Stimulated activated CD8-positive, alpha-beta memory T cell treated with anti-CD3 and anti-CD28 coated beads, Interleukin-15, amount 100 ng/mL, for 1 hour (primary cell): ENCODE measurements at regions not wholly inside any gene's neighbourhood (a gene's known extent, or its start where the extent isn't known, plus 50 kb on each side); places are given as distances from the start of the nearest gene placed in this dataset.
"Not testable (repeated sequence)": the region's sequence is repeated elsewhere in the genome, so short reads cannot be mapped to it uniquely, and the experiment has no call there.

ENCODE experiments used
- DNase-seq: peaks from one replicate; pipeline ENCODE4 v3.0.0-alpha.2; 2020; ENCODE audit warnings: low read depth

GRCh38 chrX:1012678-1013300 lies 199.7 kb downstream of the CRLF2 start:
- no peak for DNase-seq

GRCh38 chrX:1011691-1012283 lies 200.7 kb downstream of the CRLF2 start:
- DNase-seq: no peak

DNA sequence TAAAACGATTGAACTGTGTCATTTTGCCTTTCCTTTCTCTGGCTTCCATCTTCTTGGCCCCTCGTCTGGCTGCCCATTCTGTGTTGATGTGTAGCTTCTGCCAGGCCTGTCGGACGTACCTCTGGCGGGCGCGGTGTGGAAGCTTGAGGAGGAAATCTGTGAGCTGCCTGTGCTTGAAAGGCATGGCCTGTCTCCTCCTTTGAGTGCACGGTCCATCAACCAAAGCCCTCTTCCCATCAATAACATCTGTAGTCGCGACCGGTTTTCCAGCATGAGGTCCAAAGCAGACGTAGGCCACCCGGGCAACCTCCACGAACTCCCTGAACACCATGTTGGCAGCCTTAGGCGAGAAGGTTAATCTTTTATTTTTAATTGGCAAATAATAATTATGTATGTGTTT lies 202.7 kb downstream of the CRLF2 start:
- DNase-seq: no peak

- no peak for DNase-seq
These were observed 206.2 kb downstream of the CRLF2 start for GRCh38 chrX:1006156-1006730.

DNA sequence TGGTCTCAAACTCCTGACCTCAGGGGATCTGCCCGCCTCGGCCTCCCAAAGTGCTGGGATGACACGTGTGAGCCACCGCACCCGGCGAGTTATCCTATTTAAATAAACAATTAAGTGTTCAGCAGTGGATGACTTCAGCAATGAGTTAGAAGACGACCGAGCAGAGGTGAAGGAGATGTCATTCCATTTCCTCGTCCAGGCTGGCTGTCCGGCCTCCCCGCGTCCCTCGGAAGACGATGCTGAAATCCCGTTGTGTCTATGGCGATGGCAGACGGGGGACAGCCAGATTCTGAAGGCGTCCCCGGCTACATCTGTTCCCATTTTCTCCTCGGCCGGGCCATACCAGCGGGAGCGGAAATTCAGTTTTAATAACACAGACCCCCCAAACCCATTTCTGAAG lies 209.8 kb downstream of the CRLF2 start:
- DNase-seq: no peak

GRCh38 chrX:997631-998137 lies 214.8 kb downstream of the CRLF2 start:
- no peak for DNase-seq

DNA sequence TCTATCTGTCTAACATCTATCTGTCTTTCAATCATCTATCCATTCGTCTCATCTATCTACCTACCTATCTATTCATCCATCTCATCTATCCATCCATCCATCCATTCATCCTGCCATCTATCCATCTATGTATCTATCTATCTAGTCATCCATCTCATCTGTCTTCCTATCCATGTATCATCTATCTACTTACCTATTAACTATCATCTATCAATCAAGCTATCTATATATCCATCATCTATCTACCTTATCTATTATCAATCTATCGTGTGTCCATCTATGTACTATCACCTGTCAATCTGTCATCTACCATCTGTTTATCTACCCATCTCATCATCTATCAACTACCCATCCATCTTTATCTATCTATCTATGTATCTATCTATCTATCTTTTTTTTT lies 217.7 kb downstream of the CRLF2 start:
- no peak for DNase-seq

- no peak for DNase-seq
These were observed 222.4 kb downstream of the CRLF2 start for GRCh38 chrX:989959-990510.

DNA sequence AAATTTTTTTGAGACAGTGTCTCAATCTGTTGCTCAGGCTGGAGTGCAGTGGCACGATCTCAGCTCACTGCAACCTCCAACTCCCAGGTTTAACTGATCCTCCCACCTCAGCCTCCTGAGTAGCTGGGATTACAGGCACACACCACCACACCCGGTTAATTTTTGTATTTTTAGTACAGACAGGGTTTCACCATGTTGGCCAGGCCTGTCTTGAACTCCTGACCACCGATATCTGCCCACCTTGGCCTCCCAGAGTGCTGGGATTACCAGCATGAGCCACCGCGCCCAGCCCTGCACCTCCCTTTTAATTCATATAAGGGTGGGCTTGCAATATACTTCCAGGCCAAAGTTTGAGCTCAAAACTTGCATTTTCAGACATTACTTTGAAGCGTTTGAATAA lies 223.9 kb downstream of the CRLF2 start:
- not testable (repeated sequence) for DNase-seq

DNA sequence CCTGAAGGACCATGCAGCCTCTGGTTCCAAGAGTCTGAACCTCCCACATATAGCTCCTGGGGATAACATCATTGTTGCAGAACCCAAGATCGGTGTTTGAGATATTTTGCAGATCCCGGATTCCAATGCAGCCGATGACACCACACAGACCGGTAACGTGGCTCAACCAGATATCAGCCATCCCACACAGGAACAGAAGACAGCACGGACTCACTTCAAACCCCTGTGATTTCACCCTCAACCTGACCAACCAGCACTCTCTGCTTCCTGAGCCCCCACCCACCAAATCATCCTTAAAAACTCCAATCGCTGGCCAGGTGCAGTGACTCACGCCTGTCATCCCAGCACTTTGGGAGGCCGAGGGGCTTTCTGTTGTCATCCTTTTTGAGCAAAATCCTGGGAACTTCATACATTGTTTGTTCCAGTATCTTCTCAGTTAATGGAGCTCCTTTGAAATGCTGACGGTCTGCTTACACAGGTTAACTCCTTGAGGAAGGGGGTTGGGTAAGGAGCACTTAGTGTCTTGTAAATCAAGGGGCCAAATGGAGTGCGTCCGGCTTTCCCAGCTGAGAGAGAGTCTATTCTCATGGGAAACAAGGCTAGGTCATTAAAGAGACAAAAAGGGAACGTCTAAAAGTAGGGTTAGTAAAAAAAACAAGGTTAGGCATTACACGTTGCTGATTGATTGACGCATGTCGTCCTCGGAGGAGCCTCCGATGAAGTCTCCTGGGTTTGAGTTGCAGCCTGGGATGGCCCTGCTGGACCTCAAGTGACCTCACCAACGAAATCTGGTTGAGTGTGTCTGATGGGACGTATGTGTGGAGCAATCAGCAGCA lies 230.4 kb downstream of the CRLF2 start:
- DNase-seq: no peak

GRCh38 chrX:980587-981235 lies 231.7 kb downstream of the CRLF2 start:
- DNase-seq: no peak

DNA sequence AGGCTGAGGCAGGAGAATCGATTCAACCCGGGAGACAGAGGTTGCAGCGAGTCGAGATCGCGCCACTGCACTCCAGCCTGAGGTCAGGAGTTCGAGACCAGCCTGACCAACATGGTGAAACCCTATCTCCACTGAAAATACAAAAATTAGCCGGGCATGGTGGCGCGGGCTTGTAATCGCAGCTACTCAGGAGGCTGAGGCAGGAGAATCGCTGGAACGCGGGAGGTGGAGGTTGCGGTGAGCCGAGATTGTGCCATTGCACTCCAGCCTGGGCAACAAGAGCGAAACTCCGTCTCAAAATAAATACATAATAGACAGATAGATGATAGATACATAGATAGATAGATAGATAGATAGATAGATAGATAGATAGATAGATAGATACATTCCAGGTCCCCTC lies 233.3 kb downstream of the CRLF2 start:
- not testable (repeated sequence) for DNase-seq

DNA sequence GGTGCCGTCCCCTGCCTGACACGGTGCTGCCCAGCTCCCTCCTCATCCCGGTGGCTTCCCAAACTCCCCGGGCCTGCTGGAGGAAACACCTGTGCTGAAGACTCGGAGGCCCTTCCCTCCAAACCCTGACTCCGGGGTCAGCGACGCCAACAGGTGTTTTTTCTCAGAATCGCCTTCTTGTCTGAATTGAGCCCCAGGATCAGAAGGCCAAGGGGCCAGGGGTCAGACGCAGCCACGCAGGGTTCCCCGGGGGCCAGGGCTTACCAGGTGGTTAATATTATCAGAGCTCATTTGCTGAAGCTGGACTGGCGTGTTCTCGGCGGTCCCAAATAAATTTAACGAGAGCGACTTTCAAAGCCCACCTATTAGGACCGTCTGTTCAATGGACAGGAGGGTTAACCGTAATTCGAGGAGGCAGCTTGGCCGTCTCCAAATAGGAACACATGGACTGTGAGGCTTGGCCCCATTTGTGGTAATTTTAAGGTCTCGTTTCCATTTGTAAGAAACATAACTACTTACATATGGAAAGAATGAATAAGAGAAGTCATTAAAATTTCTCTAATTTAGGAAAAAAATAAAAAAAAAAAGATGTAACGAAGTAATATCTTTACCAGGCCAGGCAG lies 239.3 kb downstream of the CRLF2 start:
- DNase-seq: no peak

GRCh38 chrX:968148-968965 lies 244.1 kb downstream of the CRLF2 start:
- no peak for DNase-seq

DNA sequence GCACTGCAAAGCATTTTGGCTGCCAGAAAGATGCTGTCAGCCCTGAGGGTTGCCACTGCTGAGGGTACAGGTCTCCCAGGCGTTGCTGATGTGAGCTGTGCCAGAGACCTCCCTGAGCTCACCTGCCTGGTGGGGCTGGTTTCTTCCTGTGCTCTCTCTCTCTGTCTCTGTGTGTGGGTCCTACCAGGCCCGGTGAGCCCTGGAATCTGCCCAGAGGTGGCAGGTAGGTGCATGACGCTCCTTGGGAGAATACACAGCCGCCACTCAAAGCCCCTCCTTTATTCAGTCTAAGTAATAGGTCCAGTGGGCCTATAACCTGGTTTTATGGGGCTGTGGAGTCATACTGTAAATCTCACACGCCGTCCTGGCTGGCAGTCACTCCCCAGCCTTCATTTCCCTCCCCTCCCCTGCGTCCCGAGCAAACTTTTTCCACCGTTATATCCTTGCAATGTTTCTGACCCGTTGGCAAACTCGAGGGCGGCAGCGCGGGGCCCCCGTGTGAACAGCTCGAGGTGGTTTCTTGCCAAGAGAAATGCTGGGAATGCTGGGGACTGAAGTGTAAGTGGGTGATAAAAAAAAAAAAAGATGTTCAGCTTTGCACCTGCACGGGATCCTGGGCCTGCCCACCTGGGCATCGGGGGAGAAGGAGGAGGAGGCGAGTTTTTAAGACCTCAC lies 245.9 kb downstream of the CRLF2 start:
- no peak for DNase-seq

GRCh38 chrX:964831-965416 lies 247.5 kb downstream of the CRLF2 start:
- DNase-seq: no peak

- no peak for DNase-seq
These were observed 251.6 kb downstream of the CRLF2 start for GRCh38 chrX:960821-961220.

- DNase-seq: no peak
These were observed 252.9 kb downstream of the CRLF2 start for GRCh38 chrX:959595-959994.

GRCh38 chrX:955168-955781 lies 257.2 kb downstream of the CRLF2 start:
- not testable (repeated sequence) for DNase-seq
